Ishikawa (cell line): ENCODE measurements at regions not wholly inside any gene's neighbourhood (a gene's known extent, or its start where the extent isn't known, plus 50 kb on each side); places are given as distances from the start of the nearest gene placed in this dataset.

Experiments
- CEBPB ChIP-seq: IDR thresholded peaks from 2 replicates; pipeline ENCODE4 v1.6.1; 2012
- CREB1 ChIP-seq: IDR thresholded peaks from 2 replicates; pipeline ENCODE4 v1.6.1; 2012; ENCODE audit warnings: low read depth
- EGR1 ChIP-seq: IDR thresholded peaks from 2 replicates; pipeline ENCODE4 v1.6.1; 2012
- EP300 ChIP-seq: IDR thresholded peaks from 2 replicates; pipeline ENCODE4 v1.6.1; 2012; ENCODE audit warnings: borderline replicate concordance
- FOXM1 ChIP-seq: IDR thresholded peaks from 2 replicates; pipeline ENCODE4 v1.6.1; 2012; ENCODE audit warnings: low read depth, borderline replicate concordance
- NFIC ChIP-seq: IDR thresholded peaks from 2 replicates; pipeline ENCODE4 v1.6.1; 2012
- RAD21 ChIP-seq: IDR thresholded peaks from 2 replicates; pipeline ENCODE4 v1.6.1; 2012; ENCODE audit warnings: low read depth
- TAF1 ChIP-seq: IDR thresholded peaks from 2 replicates; pipeline ENCODE4 v1.6.1; 2012; ENCODE audit warnings: low read depth, mild to moderate bottlenecking
- TCF12 ChIP-seq: IDR thresholded peaks from 2 replicates; pipeline ENCODE4 v1.6.1; 2012; ENCODE audit warnings: low read depth
- TEAD4 ChIP-seq: IDR thresholded peaks from 2 replicates; pipeline ENCODE4 v1.6.1; 2012
- YY1 ChIP-seq: IDR thresholded peaks from 2 replicates; pipeline ENCODE4 v1.6.1; 2012; ENCODE audit warnings: low read depth
- ZBTB7A ChIP-seq: IDR thresholded peaks from 2 replicates; pipeline ENCODE4 v1.6.1; 2012; ENCODE audit warnings: low read depth
- TF ChIP-seq, protein P1 (sequence below): IDR thresholded peaks from 2 replicates; pipeline ENCODE4 v1.6.1; 2012; ENCODE audit warnings: low read depth, mild to moderate bottlenecking
- TF ChIP-seq, protein P2 (sequence below): IDR thresholded peaks from 2 replicates; pipeline ENCODE4 v1.6.1; 2012
- TF ChIP-seq, protein P3 (sequence below): IDR thresholded peaks from 2 replicates; pipeline ENCODE4 v1.6.1; 2012

DNA sequence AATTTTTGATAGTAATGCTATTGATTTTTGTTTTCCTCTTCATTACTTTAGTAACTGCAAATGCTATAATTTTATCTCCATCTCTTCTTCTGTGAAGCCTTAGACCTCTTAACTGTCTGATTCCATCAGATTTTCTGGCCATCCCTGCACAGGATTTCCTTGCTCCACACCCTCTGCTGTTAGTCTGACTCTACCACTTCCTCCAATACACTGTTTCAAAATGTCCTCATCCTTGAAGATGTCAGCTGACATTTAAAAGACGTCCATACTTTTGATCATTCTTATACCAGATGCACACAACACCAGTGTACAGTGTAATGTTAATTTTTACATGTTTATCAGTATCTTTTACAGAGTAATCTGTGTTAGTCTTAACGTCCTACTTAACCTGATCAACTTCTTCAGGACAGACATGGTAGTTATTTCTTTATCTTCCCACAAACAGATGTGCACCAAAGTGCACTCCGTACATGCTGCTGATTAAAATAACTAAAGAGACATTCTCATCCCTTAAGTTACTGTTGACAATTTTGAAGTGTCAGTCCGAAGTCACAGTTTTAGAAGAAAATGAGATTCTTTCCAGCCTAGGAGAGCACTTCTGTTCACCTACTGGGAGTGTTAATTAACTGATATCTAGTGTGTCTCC lies 102.4 kb upstream of the RASGRP1 start:
- no peak for TF ChIP-seq NFIC

DNA sequence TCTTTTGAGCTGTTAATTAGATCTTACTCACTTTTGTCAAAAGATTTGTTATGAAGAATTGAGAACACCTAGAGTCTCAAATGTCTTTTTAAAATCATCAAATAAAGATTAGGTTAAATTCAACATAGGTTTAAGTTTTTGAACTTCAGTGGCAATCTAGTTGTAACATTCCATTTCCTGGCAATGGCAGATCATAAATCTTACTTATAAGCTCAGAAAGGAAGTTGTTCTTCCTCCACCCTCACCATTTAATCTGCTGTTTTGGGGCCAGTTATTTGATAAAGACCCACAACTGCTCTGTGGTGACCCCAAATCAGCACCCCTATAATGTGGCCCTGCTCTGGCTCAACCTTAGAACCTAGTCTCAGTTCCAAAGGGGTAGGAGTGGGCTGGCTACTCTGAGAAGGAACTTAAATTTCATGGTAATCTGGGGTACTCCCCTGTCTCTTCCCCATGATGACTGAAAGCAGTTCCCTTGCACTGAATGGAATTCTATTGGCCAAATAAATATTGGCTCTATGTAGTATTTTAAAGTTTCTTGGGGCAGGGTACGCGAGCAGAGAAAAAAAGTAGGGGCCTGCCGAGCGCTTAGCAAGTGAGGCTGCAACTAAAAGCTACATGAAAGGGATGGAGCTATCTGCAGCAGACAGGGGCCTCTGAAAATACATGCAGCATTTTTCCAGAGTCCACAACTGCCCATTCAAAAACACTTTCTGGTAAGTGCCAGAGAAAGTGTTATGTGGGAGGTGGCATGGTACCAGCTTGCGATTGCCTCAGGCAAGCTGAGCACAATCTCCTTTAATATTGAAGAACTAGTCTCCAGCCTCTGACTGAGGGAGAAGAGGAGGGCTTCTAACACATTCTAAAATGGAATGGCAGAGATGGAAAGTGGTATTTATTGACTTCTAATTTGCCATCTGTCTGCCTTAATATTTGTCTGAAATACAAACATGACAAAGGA lies 103.6 kb upstream of the RASGRP1 start:
- TF ChIP-seq TEAD4 = no peak
- TF ChIP-seq YY1 = no peak
- no peak for TF ChIP-seq FOXM1
- no peak for TF ChIP-seq CREB1
- no peak for TF ChIP-seq RAD21
- TF ChIP-seq ZBTB7A = no peak
- no peak for TF ChIP-seq TCF12
- TF ChIP-seq, protein P1, sequence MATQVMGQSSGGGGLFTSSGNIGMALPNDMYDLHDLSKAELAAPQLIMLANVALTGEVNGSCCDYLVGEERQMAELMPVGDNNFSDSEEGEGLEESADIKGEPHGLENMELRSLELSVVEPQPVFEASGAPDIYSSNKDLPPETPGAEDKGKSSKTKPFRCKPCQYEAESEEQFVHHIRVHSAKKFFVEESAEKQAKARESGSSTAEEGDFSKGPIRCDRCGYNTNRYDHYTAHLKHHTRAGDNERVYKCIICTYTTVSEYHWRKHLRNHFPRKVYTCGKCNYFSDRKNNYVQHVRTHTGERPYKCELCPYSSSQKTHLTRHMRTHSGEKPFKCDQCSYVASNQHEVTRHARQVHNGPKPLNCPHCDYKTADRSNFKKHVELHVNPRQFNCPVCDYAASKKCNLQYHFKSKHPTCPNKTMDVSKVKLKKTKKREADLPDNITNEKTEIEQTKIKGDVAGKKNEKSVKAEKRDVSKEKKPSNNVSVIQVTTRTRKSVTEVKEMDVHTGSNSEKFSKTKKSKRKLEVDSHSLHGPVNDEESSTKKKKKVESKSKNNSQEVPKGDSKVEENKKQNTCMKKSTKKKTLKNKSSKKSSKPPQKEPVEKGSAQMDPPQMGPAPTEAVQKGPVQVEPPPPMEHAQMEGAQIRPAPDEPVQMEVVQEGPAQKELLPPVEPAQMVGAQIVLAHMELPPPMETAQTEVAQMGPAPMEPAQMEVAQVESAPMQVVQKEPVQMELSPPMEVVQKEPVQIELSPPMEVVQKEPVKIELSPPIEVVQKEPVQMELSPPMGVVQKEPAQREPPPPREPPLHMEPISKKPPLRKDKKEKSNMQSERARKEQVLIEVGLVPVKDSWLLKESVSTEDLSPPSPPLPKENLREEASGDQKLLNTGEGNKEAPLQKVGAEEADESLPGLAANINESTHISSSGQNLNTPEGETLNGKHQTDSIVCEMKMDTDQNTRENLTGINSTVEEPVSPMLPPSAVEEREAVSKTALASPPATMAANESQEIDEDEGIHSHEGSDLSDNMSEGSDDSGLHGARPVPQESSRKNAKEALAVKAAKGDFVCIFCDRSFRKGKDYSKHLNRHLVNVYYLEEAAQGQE = no peak
- TF ChIP-seq TAF1 = no peak
- TF ChIP-seq, protein P2, sequence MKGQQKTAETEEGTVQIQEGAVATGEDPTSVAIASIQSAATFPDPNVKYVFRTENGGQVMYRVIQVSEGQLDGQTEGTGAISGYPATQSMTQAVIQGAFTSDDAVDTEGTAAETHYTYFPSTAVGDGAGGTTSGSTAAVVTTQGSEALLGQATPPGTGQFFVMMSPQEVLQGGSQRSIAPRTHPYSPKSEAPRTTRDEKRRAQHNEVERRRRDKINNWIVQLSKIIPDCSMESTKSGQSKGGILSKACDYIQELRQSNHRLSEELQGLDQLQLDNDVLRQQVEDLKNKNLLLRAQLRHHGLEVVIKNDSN = no peak

DNA sequence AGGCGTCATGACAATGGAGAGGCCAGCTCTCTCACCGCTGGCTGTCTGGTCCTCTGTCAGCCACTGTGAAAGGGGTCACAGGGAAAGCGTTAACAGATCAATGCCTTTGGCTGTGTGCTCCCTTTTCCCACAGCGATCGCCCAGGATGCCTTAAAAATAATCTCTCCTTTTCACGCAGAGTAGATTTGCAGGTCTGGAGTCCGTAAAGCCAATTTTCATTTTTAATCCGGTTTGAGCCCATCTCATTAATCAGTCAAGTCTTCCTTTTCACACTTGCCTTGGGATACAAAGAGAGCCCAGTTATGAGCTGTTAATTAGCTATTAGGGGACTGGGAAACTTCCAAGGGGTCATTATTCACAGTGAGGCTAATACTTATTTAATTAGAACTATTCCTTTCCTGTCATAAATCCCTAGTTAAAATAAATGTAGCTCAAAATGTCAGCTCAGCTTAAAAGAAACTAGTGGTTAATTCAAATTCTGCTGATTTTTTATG lies 104.3 kb upstream of the RASGRP1 start:
- TF ChIP-seq TCF12 = no peak
- TF ChIP-seq NFIC = no peak
- TF ChIP-seq RAD21 = no peak
- TF ChIP-seq, protein P2 = no peak
- no peak for TF ChIP-seq ZBTB7A

DNA sequence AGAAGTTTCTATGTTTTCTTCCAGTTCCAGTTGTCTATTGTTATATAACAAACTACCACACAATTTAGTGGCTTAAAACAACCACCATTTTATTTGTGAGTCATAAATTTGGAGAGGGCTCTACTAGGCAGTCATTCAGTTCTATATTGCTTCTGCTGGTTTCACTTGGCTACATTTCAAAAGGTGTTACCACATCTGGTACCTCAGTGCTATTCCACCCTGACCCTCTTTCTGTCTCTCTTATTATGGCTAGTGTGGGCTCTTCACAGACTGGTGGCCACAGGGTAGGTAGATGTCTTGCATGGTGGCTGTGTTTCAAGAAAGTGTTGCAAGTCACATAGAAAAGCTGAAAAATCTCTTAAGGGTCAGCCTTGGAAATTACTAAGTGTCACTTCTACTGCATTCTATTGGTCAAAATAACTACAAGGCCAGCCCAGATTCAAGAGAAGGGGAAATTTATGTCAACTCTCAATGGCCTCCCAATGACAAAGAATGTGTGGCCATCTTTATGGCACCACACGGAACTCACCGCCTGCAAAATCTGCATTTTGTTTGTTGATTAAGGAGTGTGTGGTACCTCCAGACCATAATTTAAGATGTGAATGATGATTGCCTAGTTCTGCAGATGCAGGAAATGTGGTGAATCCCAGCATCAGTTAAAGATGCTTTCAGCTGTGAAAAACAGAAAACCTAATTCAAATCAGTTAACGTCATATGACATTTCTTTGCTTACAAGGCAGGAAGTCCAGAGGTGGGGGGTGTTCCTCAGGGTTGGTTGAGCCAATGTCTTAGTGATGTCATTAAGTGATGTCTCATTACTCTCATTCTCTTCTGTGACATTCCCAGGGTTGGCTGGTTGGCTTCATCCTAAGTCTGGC lies 105.8 kb upstream of the RASGRP1 start:
- TF ChIP-seq EP300 (no peak), YY1 (no peak), NFIC (no peak), EGR1 (no peak), ZBTB7A (no peak), TEAD4 (no peak), TAF1 (no peak), CEBPB (no peak), RAD21 (no peak), FOXM1 (no peak), TCF12 (no peak), CREB1 (no peak)
- TF ChIP-seq, protein P3, sequence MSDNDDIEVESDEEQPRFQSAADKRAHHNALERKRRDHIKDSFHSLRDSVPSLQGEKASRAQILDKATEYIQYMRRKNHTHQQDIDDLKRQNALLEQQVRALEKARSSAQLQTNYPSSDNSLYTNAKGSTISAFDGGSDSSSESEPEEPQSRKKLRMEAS = no peak
- TF ChIP-seq, protein P1 = no peak
- TF ChIP-seq, protein P2 = no peak

DNA sequence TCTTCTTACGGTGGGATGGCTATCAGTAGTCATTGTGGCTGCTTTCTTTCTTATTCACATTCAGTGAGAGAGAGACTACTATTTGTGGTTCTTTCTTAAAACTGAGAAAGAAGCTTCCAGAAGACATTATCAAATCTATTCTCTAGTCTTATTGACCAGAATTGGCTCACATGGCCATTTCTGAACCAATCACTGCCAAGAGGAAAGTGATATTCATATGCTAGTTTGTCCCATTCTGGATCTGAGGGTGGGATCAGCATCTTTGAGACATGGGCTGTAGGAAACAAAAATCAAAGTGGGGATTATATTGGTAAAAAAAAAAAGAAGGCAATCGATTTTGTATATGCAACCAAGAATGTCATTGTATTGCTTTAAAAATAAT lies 106.4 kb upstream of the RASGRP1 start:
- no peak for TF ChIP-seq TAF1
- TF ChIP-seq ZBTB7A = no peak
- TF ChIP-seq, protein P2 = no peak
- TF ChIP-seq, protein P1 = no peak
- no peak for TF ChIP-seq TCF12
- TF ChIP-seq EP300 = no peak
- TF ChIP-seq, protein P3 = no peak
- no peak for TF ChIP-seq CREB1
- TF ChIP-seq TEAD4 = no peak
